Liver (tissue), 3 donors: ENCODE measurements at regions not wholly inside any gene's neighbourhood (a gene's known extent, or its start where the extent isn't known, plus 50 kb on each side); places are given as distances from the start of the nearest gene placed in this dataset.

Experiments
- CTCF ChIP-seq: fragments of 150-350 bp; IDR thresholded peaks from 2 replicates; pipeline ENCODE4 v1.5.1; 2017; ENCODE audit warnings: improper control_type of control experiment, low read depth, low read length; ENCODE audit not compliant: missing input control
- EGR1 ChIP-seq, 2 donors: IDR thresholded peaks; 2 replicates each; pipeline ENCODE4 v1.6.1; 2016 to 2018; ENCODE audit warnings: antibody characterized with exemption in 2 of 2, low read depth in 2 of 2
- GABPA ChIP-seq, 2 donors: IDR thresholded peaks in 1 of 2; conservative IDR thresholded peaks in 1 of 2; 2 replicates each; pipeline ENCODE4 v1.6.1; 2016; ENCODE audit warnings: antibody characterized with exemption in 2 of 2, mild to moderate bottlenecking in 1 of 2, moderate library complexity in 1 of 2
- HNF4G ChIP-seq: IDR thresholded peaks from 2 replicates; pipeline ENCODE4 v1.6.1; 2016; ENCODE audit warnings: antibody characterized with exemption
- TAF1 ChIP-seq: conservative IDR thresholded peaks from 2 replicates; pipeline ENCODE4 v1.6.1; 2016; ENCODE audit warnings: antibody characterized with exemption, mild to moderate bottlenecking
- YY1 ChIP-seq: IDR thresholded peaks from 2 replicates; pipeline ENCODE4 v1.6.1; 2016; ENCODE audit warnings: antibody characterized with exemption, mild to moderate bottlenecking
- TF ChIP-seq, protein P1 (sequence below): IDR thresholded peaks from 2 replicates; pipeline ENCODE4 v1.6.1; 2016; ENCODE audit warnings: antibody characterized with exemption, mild to moderate bottlenecking
- TF ChIP-seq, protein P2 (sequence below): IDR thresholded peaks from 2 replicates; pipeline ENCODE4 v1.6.1; 2016; ENCODE audit warnings: antibody characterized with exemption
- donor health status: healthy.
- donor health status: healthy.

GRCh38 chr19:31014668-31015067, 334.6 kb downstream of the TSHZ3 start:
- TF ChIP-seq CTCF = no peak
- TF ChIP-seq EGR1 (IDR thresholded peaks at IDR 0.05; ENCODE audit: low read depth in 2 of 2) = no peak
- no peak for TF ChIP-seq GABPA (IDR thresholded peaks at IDR 0.05 in 1 of 2, conservative IDR thresholded peaks at IDR 0.05 in 1 of 2)
- no peak for TF ChIP-seq TAF1
- no peak for TF ChIP-seq YY1
- TF ChIP-seq, protein P1, sequence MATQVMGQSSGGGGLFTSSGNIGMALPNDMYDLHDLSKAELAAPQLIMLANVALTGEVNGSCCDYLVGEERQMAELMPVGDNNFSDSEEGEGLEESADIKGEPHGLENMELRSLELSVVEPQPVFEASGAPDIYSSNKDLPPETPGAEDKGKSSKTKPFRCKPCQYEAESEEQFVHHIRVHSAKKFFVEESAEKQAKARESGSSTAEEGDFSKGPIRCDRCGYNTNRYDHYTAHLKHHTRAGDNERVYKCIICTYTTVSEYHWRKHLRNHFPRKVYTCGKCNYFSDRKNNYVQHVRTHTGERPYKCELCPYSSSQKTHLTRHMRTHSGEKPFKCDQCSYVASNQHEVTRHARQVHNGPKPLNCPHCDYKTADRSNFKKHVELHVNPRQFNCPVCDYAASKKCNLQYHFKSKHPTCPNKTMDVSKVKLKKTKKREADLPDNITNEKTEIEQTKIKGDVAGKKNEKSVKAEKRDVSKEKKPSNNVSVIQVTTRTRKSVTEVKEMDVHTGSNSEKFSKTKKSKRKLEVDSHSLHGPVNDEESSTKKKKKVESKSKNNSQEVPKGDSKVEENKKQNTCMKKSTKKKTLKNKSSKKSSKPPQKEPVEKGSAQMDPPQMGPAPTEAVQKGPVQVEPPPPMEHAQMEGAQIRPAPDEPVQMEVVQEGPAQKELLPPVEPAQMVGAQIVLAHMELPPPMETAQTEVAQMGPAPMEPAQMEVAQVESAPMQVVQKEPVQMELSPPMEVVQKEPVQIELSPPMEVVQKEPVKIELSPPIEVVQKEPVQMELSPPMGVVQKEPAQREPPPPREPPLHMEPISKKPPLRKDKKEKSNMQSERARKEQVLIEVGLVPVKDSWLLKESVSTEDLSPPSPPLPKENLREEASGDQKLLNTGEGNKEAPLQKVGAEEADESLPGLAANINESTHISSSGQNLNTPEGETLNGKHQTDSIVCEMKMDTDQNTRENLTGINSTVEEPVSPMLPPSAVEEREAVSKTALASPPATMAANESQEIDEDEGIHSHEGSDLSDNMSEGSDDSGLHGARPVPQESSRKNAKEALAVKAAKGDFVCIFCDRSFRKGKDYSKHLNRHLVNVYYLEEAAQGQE = no peak
- no peak for TF ChIP-seq HNF4G
- TF ChIP-seq, protein P2, sequence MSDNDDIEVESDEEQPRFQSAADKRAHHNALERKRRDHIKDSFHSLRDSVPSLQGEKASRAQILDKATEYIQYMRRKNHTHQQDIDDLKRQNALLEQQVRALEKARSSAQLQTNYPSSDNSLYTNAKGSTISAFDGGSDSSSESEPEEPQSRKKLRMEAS = no peak
